Tongue (tissue), 1 donor: ENCODE measurements at regions not wholly inside any gene's neighbourhood (a gene's known extent, or its start where the extent isn't known, plus 50 kb on each side); places are given as distances from the start of the nearest gene placed in this dataset.

Source experiments
- DNase-seq: peaks from one replicate; pipeline ENCODE4 v3.0.0-alpha.2; 2015

- DNase-seq = no peak
Measured at GRCh38 chr6:163946437-163946836, 531.9 kb downstream of the QKI start.

- DNase-seq = no peak
Measured at GRCh38 chr6:163945808-163946207, 531.3 kb downstream of the QKI start.

- peak; percentile 70 for DNase-seq
Measured at GRCh38 chr6:163944897-163945296, 530.4 kb downstream of the QKI start.

- peak; percentile 89 for DNase-seq
Measured at GRCh38 chr6:163943607-163944385, 529.3 kb downstream of the QKI start.

GRCh38 chr6:163942790-163943189 lies 528.3 kb downstream of the QKI start:
- no peak for DNase-seq

GRCh38 chr6:163941624-163941976 lies 527.1 kb downstream of the QKI start:
- DNase-seq = no peak

GRCh38 chr6:163940705-163941623 lies 526.4 kb downstream of the QKI start:
- no peak for DNase-seq

GRCh38 chr6:163937071-163937470 lies 522.6 kb downstream of the QKI start:
- DNase-seq = no peak

- DNase-seq = no peak
Measured at GRCh38 chr6:163935158-163935762, 520.7 kb downstream of the QKI start.

GRCh38 chr6:163930012-163930411 lies 515.5 kb downstream of the QKI start:
- DNase-seq = no peak

- no peak for DNase-seq
Measured at GRCh38 chr6:163929538-163929937, 515.0 kb downstream of the QKI start.

GRCh38 chr6:163926642-163927041 lies 512.1 kb downstream of the QKI start:
- peak; percentile 93 for DNase-seq

GRCh38 chr6:163925839-163926238 lies 511.3 kb downstream of the QKI start:
- peak; percentile 40 for DNase-seq

GRCh38 chr6:163923658-163924411 lies 509.3 kb downstream of the QKI start:
- no peak for DNase-seq

- no peak for DNase-seq
Measured at GRCh38 chr6:163922562-163922961, 508.0 kb downstream of the QKI start.

- no peak for DNase-seq
Measured at GRCh38 chr6:163919652-163920051, 505.1 kb downstream of the QKI start.

GRCh38 chr6:163916315-163917081 lies 502.0 kb downstream of the QKI start:
- no peak for DNase-seq

GRCh38 chr6:163915131-163915530 lies 500.6 kb downstream of the QKI start:
- DNase-seq = no peak

- DNase-seq = no peak
Measured at GRCh38 chr6:163913045-163913444, 498.5 kb downstream of the QKI start.

- DNase-seq = no peak
Measured at GRCh38 chr6:163906006-163906710, 491.6 kb downstream of the QKI start.

GRCh38 chr6:163904186-163904585 lies 489.7 kb downstream of the QKI start:
- peak; percentile 48 for DNase-seq
